Ishikawa (cell line): ENCODE measurements at regions not wholly inside any gene's neighbourhood (a gene's known extent, or its start where the extent isn't known, plus 50 kb on each side); places are given as distances from the start of the nearest gene placed in this dataset.

Experiments used
- CEBPB ChIP-seq: IDR thresholded peaks from 2 replicates; pipeline ENCODE4 v1.6.1; 2012
- CREB1 ChIP-seq: IDR thresholded peaks from 2 replicates; pipeline ENCODE4 v1.6.1; 2012; ENCODE audit warnings: low read depth
- EGR1 ChIP-seq: IDR thresholded peaks from 2 replicates; pipeline ENCODE4 v1.6.1; 2012
- EP300 ChIP-seq: IDR thresholded peaks from 2 replicates; pipeline ENCODE4 v1.6.1; 2012; ENCODE audit warnings: borderline replicate concordance
- NFIC ChIP-seq: IDR thresholded peaks from 2 replicates; pipeline ENCODE4 v1.6.1; 2012
- RAD21 ChIP-seq: IDR thresholded peaks from 2 replicates; pipeline ENCODE4 v1.6.1; 2012; ENCODE audit warnings: low read depth
- TAF1 ChIP-seq: IDR thresholded peaks from 2 replicates; pipeline ENCODE4 v1.6.1; 2012; ENCODE audit warnings: low read depth, mild to moderate bottlenecking
- TCF12 ChIP-seq: IDR thresholded peaks from 2 replicates; pipeline ENCODE4 v1.6.1; 2012; ENCODE audit warnings: low read depth
- TEAD4 ChIP-seq: IDR thresholded peaks from 2 replicates; pipeline ENCODE4 v1.6.1; 2012
- YY1 ChIP-seq: IDR thresholded peaks from 2 replicates; pipeline ENCODE4 v1.6.1; 2012; ENCODE audit warnings: low read depth
- TF ChIP-seq, protein P1 (sequence below): IDR thresholded peaks from 2 replicates; pipeline ENCODE4 v1.6.1; 2012
- TF ChIP-seq, protein P2 (sequence below): IDR thresholded peaks from 2 replicates; pipeline ENCODE4 v1.6.1; 2012

GRCh38 chr9:99363509-99363908 is 141.4 kb downstream of the SEC61B start:
- TF ChIP-seq TEAD4 (no peak), CEBPB (no peak), TAF1 (no peak), EP300 (no peak), TCF12 (no peak), NFIC (no peak), RAD21 (no peak), EGR1 (no peak), YY1 (no peak), CREB1 (no peak)
- TF ChIP-seq, protein P1, sequence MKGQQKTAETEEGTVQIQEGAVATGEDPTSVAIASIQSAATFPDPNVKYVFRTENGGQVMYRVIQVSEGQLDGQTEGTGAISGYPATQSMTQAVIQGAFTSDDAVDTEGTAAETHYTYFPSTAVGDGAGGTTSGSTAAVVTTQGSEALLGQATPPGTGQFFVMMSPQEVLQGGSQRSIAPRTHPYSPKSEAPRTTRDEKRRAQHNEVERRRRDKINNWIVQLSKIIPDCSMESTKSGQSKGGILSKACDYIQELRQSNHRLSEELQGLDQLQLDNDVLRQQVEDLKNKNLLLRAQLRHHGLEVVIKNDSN, result no peak
- TF ChIP-seq, protein P2, sequence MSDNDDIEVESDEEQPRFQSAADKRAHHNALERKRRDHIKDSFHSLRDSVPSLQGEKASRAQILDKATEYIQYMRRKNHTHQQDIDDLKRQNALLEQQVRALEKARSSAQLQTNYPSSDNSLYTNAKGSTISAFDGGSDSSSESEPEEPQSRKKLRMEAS, result no peak
